Lower leg skin (tissue), 3 donors: ENCODE measurements at regions not wholly inside any gene's neighbourhood (a gene's known extent, or its start where the extent isn't known, plus 50 kb on each side); places are given as distances from the start of the nearest gene placed in this dataset.

ENCODE experiments used
- CTCF ChIP-seq, 3 donors: fragments of 450-650 bp; IDR thresholded peaks; one replicate each; pipeline ENCODE4 v1.5.1; 2016; ENCODE audit warnings: antibody characterized with exemption in 3 of 3, mild to moderate bottlenecking in 3 of 3, moderate library complexity in 2 of 3
- POLR2A ChIP-seq, 2 donors: fragments of 450-650 bp; IDR thresholded peaks; one replicate each; pipeline ENCODE4 v1.6.1; 2016 to 2017; ENCODE audit warnings: antibody characterized with exemption in 2 of 2, mild to moderate bottlenecking in 1 of 2, moderate library complexity in 1 of 2

DNA sequence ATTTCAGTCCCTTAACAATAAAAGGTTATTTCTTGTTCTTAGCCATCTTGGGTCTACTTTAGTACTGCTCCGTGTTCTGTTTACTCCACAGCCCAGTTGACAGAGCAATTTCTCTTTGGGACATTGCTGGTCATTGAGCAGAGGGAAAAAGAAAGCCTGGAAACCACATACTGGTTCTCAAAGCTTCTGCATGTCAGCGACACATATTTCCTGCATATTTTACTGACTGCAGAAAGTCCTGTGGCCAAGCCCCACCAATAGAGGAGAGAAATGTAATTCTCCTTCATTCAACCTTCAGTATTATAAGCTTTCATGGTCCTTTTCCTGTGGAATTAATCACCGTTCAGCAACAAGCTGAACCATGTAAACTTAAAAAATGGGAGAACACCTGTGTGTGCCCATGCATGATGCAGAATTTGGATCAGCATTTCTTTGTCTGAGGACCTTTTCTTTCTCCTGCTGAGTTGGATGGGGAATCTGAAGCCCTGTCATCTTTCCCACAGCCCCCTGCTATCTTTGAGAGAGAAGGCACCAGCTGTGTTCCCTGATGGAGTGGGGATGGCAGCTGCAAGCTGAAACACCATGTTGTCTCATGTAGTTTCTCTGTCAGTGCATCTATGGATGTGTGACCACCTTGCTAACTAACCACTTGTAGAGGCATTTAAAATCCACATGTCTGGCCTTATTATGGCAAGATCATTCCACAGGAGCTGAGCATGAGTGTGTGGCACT, 431.6 kb downstream of the MEIS1 start:
- TF ChIP-seq CTCF (IDR thresholded peaks at IDR 0.05) (no peak), POLR2A (IDR thresholded peaks at IDR 0.05) (no peak)
